ENCODE measurements at regions not wholly inside any gene's neighbourhood (a gene's known extent, or its start where the extent isn't known, plus 50 kb on each side); places are given as distances from the start of the nearest gene placed in this dataset.

GRCh38 chr3:182683453-182683852 lies 109.9 kb upstream of the ATP11B start:
- peak; percentile 37 to 48 for DNase-seq
- intact Hi-C loops (cut with DNase I; ENCODE audit: low total_unique reads) = no loop called here
- H3K4me3 ChIP-seq = no peak overlapping the region
- no peaks in the 10 kb centered on the region for H3K36me3 ChIP-seq
- H3K27me3 ChIP-seq = peaks cover 0 to 5% of the 10 kb centered on the region in 2 donors
- H3K27ac ChIP-seq = no peak overlapping the region
- H3K9me3 ChIP-seq = no peaks in the 10 kb centered on the region
- TF ChIP-seq POLR2A (IDR thresholded peaks at IDR 0.05) (no peak), CTCF (IDR thresholded peaks at IDR 0.05) (peak; percentile 70 to 85 (median 82))
- H3K4me1 ChIP-seq = no peaks in the 10 kb centered on the region

- Histone ChIP-seq H3K9me3 (no peaks in the 10 kb centered on the region), H3K4me3 (no peak overlapping the region), H3K27ac (no peak overlapping the region), H3K36me3 (no peaks in the 10 kb centered on the region), H3K27me3 (peaks cover 0 to 5% of the 10 kb centered on the region in 2 donors), H3K4me1 (no peaks in the 10 kb centered on the region)
- TF ChIP-seq POLR2A (IDR thresholded peaks at IDR 0.05) (no peak), CTCF (IDR thresholded peaks at IDR 0.05) (no peak)
- intact Hi-C loops (cut with DNase I; ENCODE audit: low total_unique reads) = no loop called here
- no peak for DNase-seq
These were observed 109.4 kb upstream of the ATP11B start for GRCh38 chr3:182683858-182684257.

GRCh38 chr3:182686033-182686886 lies 107.0 kb upstream of the ATP11B start:
- no peaks in the 10 kb centered on the region for H3K4me1 ChIP-seq
- TF ChIP-seq POLR2A (IDR thresholded peaks at IDR 0.05) (no peak), CTCF (IDR thresholded peaks at IDR 0.05) (no peak)
- intact Hi-C loops (cut with DNase I; ENCODE audit: low total_unique reads) = no loop called here
- peaks cover 0 to 5% of the 10 kb centered on the region in 2 donors for H3K27me3 ChIP-seq
- H3K4me3 ChIP-seq = no peak overlapping the region
- no peak overlapping the region for H3K27ac ChIP-seq
- no peaks in the 10 kb centered on the region for H3K9me3 ChIP-seq
- no peak for DNase-seq
- H3K36me3 ChIP-seq = no peaks in the 10 kb centered on the region

GRCh38 chr3:182690172-182690571 lies 103.1 kb upstream of the ATP11B start:
- intact Hi-C loops (cut with DNase I; ENCODE audit: low total_unique reads) = no loop called here
- H3K27ac ChIP-seq = no peak overlapping the region
- no peak overlapping the region for H3K4me3 ChIP-seq
- TF ChIP-seq POLR2A (IDR thresholded peaks at IDR 0.05) (no peak), CTCF (IDR thresholded peaks at IDR 0.05) (no peak)
- no peaks in the 10 kb centered on the region for H3K4me1 ChIP-seq
- no peaks in the 10 kb centered on the region for H3K36me3 ChIP-seq
- DNase-seq = no peak
- no peaks in the 10 kb centered on the region for H3K27me3 ChIP-seq
- no peaks in the 10 kb centered on the region for H3K9me3 ChIP-seq

GRCh38 chr3:182692021-182692420 lies 101.3 kb upstream of the ATP11B start:
- H3K4me1 ChIP-seq = no peaks in the 10 kb centered on the region
- DNase-seq = no peak
- no peak overlapping the region for H3K4me3 ChIP-seq
- H3K9me3 ChIP-seq = no peaks in the 10 kb centered on the region
- no peak overlapping the region for H3K27ac ChIP-seq
- no peaks in the 10 kb centered on the region for H3K36me3 ChIP-seq
- no peaks in the 10 kb centered on the region for H3K27me3 ChIP-seq
- TF ChIP-seq CTCF (IDR thresholded peaks at IDR 0.05) (no peak), POLR2A (IDR thresholded peaks at IDR 0.05) (no peak)
- intact Hi-C loops (cut with DNase I; ENCODE audit: low total_unique reads) = no loop called here

All from uterus (tissue), 3 donors.